ENCODE measurements at regions not wholly inside any gene's neighbourhood (a gene's known extent, or its start where the extent isn't known, plus 50 kb on each side); places are given as distances from the start of the nearest gene placed in this dataset.

GRCh38 chr7:12154119-12154518 lies 57.0 kb upstream of the TMEM106B start:
- no peaks in the 10 kb centered on the region for H3K4me1 Mint-ChIP-seq
- no peak for DNase-seq
- no peak overlapping the region for H3K9ac ChIP-seq (ENCODE audit: insufficient read depth, low read length, poor library complexity, severe bottlenecking)
- H3K36me3 ChIP-seq (replicated peaks in 1 of 2; ENCODE audit: control insufficient read depth in 1 of 2, insufficient read depth in 2 of 2, low read length in 2 of 2), result no peaks in the 10 kb centered on the region
- H3K4me3 ChIP-seq (replicated peaks in 1 of 3; ENCODE audit: low read depth in 2 of 3, low read length in 3 of 3), result no peak overlapping the region
- intact Hi-C loops (cut with micrococcal nuclease), result no loop called here
- no peaks in the 10 kb centered on the region for H3K9me3 ChIP-seq (replicated peaks in 1 of 2; ENCODE audit: control insufficient read depth in 1 of 2, insufficient read depth in 1 of 2, low read length in 2 of 2)
- WGBS (ENCODE audit: insufficient coverage), result no CpG with 5 or more reads among the region's 1 CpG
- no peak overlapping the region for H2AFZ ChIP-seq (ENCODE audit: insufficient read depth, low read depth, low read length, poor library complexity, severe bottlenecking)
- H3K27me3 Mint-ChIP-seq (ENCODE audit: low read depth in 3 of 3), result peaks cover 0 to 2% (median 0%) of the 10 kb centered on the region in 3 donors
- H3K4me2 ChIP-seq (replicated peaks; ENCODE audit: extremely low read depth, low read length, poor library complexity, severe bottlenecking), result no peak overlapping the region
- no peaks in the 10 kb centered on the region for H3K79me2 ChIP-seq (ENCODE audit: insufficient read depth, low read length)
- H3K36me3 Mint-ChIP-seq, result no peaks in the 10 kb centered on the region
- H3K4me3 Mint-ChIP-seq, result no peak overlapping the region
- H3K27me3 ChIP-seq (ENCODE audit: control insufficient read depth in 2 of 2, insufficient read depth in 2 of 2, low read length in 2 of 2), result no peaks in the 10 kb centered on the region
- H3K9me3 Mint-ChIP-seq, result peaks cover 0 to 4% (median 0%) of the 10 kb centered on the region in 7 donors
- no peak for TF ChIP-seq CTCF (IDR thresholded peaks at IDR 0.05)
- H3K27ac ChIP-seq (ENCODE audit: low read depth in 1 of 2, low read length in 2 of 2), result no peak overlapping the region
- H4K20me1 ChIP-seq (ENCODE audit: insufficient read depth, low read length), result no peaks in the 10 kb centered on the region
- no peaks in the 10 kb centered on the region for H3K4me1 ChIP-seq (ENCODE audit: control insufficient read depth in 1 of 2, insufficient read depth in 2 of 2, low read length in 2 of 2)
- H3K27ac Mint-ChIP-seq, result no peak overlapping the region

- no peak overlapping the region for H2AFZ ChIP-seq (ENCODE audit: insufficient read depth, low read depth, low read length, poor library complexity, severe bottlenecking)
- H3K27me3 Mint-ChIP-seq (ENCODE audit: low read depth in 3 of 3), result peaks cover 0 to 2% (median 0%) of the 10 kb centered on the region in 3 donors
- H3K9ac ChIP-seq (ENCODE audit: insufficient read depth, low read length, poor library complexity, severe bottlenecking), result no peak overlapping the region
- no peak for TF ChIP-seq CTCF (IDR thresholded peaks at IDR 0.05)
- H3K9me3 Mint-ChIP-seq, result peaks cover 0 to 4% (median 2%) of the 10 kb centered on the region in 7 donors
- no peak overlapping the region for H3K4me3 Mint-ChIP-seq
- H3K9me3 ChIP-seq (replicated peaks in 1 of 2; ENCODE audit: control insufficient read depth in 1 of 2, insufficient read depth in 1 of 2, low read length in 2 of 2), result no peaks in the 10 kb centered on the region
- no peak overlapping the region for H3K27ac Mint-ChIP-seq
- no peaks in the 10 kb centered on the region for H3K27me3 ChIP-seq (ENCODE audit: control insufficient read depth in 2 of 2, insufficient read depth in 2 of 2, low read length in 2 of 2)
- H4K20me1 ChIP-seq (ENCODE audit: insufficient read depth, low read length), result no peaks in the 10 kb centered on the region
- no peak for DNase-seq
- no peak overlapping the region for H3K4me2 ChIP-seq (replicated peaks; ENCODE audit: extremely low read depth, low read length, poor library complexity, severe bottlenecking)
- no peak overlapping the region for H3K4me3 ChIP-seq (replicated peaks in 1 of 3; ENCODE audit: low read depth in 2 of 3, low read length in 3 of 3)
- H3K79me2 ChIP-seq (ENCODE audit: insufficient read depth, low read length), result no peaks in the 10 kb centered on the region
- no peaks in the 10 kb centered on the region for H3K4me1 ChIP-seq (ENCODE audit: control insufficient read depth in 1 of 2, insufficient read depth in 2 of 2, low read length in 2 of 2)
- no peak overlapping the region for H3K27ac ChIP-seq (ENCODE audit: low read depth in 1 of 2, low read length in 2 of 2)
- H3K4me1 Mint-ChIP-seq, result no peaks in the 10 kb centered on the region
- H3K36me3 ChIP-seq (replicated peaks in 1 of 2; ENCODE audit: control insufficient read depth in 1 of 2, insufficient read depth in 2 of 2, low read length in 2 of 2), result no peaks in the 10 kb centered on the region
- no CpG with 5 or more reads among the region's 1 CpG for WGBS (ENCODE audit: insufficient coverage)
- no peaks in the 10 kb centered on the region for H3K36me3 Mint-ChIP-seq
- intact Hi-C loops (cut with micrococcal nuclease), result no loop called here
Measured at GRCh38 chr7:12157517-12157916, 53.6 kb upstream of the TMEM106B start.
